Midbrain (tissue), 1 donor: ENCODE measurements at regions not wholly inside any gene's neighbourhood (a gene's known extent, or its start where the extent isn't known, plus 50 kb on each side); places are given as distances from the start of the nearest gene placed in this dataset.

ENCODE experiments used
- DNase-seq: peaks from one replicate; lab custom pipeline; 2025; lab: John Stamatoyannopoulos, UW

DNA sequence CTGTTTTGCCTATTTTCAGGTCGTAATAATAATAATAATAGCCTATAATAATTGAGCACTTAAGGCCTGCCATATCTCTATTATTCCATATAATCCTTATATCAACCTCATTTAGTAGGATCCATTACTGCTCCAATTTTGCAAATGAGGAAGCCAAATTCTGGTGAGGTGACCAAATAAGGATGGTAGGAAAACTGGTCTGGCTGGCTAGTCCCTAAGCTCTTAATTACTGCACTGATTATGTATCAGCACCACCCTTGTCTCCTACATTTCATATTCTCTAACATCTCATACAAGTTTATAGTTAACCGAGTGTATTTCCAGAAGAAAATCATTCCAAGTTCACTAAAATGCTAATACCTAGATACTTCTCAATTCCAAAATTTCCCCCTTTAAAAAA lies 166.5 kb upstream of the RGMB start:
- DNase-seq = no peak

GRCh38 chr5:98608052-98608451 lies 165.4 kb upstream of the RGMB start:
- no peak for DNase-seq

GRCh38 chr5:98614341-98614740 lies 159.1 kb upstream of the RGMB start:
- DNase-seq = no peak

GRCh38 chr5:98621821-98622220 lies 151.6 kb upstream of the RGMB start:
- no peak for DNase-seq

DNA sequence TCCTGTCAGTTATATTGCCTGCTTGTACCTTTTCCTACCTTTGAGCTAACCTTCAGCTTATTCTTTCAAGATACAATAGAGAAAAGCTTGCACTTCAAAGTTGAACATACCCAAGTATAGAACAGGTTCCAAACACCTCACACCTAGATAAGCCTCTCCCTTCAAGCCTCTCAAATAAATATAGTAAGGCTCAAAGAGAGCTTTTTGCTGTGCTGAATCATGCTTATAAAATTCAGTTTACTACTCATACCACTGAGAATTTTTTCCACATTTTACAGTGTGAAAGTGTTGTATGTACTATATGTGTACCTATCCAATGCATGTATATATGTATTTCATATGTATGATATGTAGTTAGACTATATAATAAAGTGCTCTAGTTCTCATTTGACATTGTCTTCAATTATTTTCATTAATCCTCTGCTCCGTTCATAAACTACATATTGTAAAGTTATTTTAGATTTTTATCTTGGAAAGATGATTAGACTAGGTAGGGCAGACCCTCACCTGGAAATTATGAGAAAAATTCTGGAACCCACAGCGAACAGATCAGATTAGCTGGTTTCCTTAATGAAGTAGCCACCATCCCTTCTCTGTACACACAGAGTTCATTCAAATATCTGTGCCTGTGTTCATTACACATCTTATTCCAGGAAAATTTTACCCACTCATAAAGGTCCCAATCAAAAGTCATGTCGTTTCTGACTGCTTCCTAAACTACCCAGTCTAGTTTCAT lies 149.2 kb upstream of the RGMB start:
- no peak for DNase-seq

DNA sequence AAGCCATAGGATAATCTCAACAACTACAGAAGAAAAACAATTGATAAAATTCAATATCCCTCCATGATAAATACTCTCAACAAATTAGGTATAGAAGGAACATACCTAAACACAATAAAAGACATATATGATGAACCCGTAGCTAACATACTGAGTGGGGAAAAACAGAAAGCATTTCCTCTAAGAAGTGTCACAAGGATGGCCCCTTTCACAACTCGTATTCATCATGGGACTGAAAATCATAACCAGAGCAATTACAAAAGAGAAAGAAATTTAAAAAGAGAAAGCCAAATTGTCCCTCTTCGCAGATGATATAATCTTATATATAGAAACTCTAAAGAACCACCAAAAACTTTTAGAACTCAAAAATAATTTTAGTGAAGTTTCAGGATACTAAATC lies 146.3 kb upstream of the RGMB start:
- no peak for DNase-seq

GRCh38 chr5:98630621-98631020 lies 142.8 kb upstream of the RGMB start:
- DNase-seq = no peak

- no peak for DNase-seq
These were observed 142.0 kb upstream of the RGMB start for GRCh38 chr5:98631311-98632054.

DNA sequence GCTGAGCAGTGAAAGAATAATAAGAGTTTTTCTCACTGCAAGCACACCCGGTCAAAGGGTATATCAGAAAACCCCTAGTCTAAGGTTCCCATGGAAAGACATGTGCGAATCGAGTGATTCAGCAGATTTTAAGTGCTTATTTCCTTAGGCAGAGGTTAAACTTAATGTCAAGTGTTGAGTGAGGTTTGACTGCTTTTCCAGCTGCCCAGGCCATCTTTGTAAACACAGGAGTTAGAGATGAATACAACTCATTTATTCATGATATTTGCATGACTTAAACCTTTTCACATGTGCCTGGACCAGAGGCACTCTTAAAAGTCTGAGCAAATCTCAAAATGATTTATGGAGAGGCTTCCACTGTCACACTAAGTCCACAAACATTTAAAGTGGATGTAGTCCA lies 137.8 kb upstream of the RGMB start:
- no peak for DNase-seq

GRCh38 chr5:98637116-98637515 lies 136.3 kb upstream of the RGMB start:
- no peak for DNase-seq

GRCh38 chr5:98637557-98637956 lies 135.9 kb upstream of the RGMB start:
- no peak for DNase-seq

DNA sequence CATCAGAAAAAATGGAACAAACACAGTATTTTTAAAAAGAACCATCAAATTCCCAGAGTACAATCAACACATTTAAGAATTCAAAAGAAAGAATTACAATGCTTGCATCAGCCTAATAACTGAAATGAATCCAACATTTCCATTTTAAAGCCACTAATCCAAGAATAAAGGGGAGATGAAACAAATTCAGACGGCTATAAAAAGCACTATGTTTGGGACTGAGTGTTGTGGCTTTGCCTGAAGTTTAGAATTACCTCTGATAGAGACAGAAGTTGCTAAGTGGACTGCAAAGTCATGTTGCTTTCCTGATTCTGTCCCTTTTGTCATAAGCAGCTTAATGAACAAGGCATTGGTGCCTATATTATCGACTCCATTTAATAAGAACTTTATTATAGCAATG lies 135.4 kb upstream of the RGMB start:
- no peak for DNase-seq

DNA sequence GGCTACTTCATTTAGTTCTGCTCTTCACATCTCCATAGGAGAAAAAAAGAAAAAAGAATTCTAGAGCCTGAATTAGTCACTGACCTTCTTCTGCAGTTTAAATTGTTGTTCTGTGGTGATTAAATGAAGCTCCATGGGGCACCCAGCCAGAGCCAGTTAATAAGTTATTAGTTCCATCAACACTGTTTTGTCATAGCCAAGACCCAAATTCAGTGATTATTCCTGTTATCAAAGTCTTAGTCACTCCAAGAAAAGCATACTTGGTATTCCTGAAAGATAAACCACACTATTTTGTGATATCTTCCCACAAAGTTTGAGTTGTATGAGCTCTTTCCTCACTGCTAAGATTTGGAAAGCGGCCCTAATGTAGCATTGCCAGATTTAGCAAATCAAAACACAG lies 134.8 kb upstream of the RGMB start:
- no peak for DNase-seq

- DNase-seq = no peak
These were observed 134.2 kb upstream of the RGMB start for GRCh38 chr5:98639274-98639673.

DNA sequence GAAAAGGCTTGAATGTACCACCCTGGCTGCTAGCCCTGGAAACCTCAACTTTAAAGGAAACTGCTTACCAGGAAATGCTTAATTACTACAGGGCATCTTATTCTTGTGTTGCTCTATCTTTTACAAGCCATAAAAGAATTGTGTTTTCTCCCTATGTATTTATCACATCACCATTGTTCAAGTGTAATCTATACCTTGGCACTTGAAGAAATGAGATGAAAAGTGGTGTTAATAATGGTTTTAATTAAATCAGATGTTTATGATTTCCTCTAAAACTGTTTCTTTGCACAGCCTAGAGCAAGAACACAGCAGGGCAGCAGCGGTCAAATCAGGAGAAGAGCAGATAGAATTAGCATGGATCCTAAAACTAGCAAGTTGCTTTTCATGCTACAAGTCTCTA lies 131.8 kb upstream of the RGMB start:
- DNase-seq = no peak

DNA sequence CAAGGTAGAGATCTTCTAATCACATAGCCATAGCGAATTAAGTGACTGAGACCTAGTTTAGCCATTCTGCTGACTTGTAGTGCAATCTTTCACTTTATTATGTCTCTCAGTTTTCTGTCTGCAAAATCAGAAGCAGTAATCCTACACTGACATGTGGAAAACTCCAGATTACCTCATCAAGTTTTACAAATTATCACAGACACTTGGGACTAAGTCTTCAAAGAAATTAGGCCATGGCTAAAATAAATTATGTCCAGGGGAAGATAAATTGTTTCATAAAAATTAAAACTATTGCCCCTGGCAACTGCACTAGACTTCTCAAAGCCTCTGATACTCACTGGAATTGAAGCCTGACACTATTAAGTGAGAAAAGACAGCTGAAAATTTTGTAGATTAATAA lies 129.9 kb upstream of the RGMB start:
- no peak for DNase-seq

GRCh38 chr5:98651715-98652114 lies 121.7 kb upstream of the RGMB start:
- no peak for DNase-seq

- no peak for DNase-seq
These were observed 117.2 kb upstream of the RGMB start for GRCh38 chr5:98656125-98656795.

DNA sequence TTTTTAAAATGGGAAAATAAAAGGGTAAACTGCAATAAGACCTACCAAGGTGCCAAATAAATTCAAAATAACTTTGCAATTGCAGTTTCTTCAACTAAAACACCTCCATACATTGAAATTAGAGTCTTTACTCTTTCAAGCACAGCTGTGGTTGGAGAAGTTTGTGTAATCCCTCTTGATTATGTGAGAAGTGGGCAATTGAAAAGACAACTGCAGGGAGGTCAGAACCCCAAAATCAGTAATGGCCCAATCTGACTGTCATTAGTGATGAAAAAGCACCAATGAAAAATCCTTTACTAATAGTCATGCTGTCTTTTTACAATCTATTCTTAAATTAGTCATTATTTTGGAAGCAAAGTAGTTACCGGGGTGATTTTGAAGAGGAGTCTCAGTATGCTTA lies 116.7 kb upstream of the RGMB start:
- DNase-seq = no peak

GRCh38 chr5:98657559-98657958 lies 115.9 kb upstream of the RGMB start:
- no peak for DNase-seq

DNA sequence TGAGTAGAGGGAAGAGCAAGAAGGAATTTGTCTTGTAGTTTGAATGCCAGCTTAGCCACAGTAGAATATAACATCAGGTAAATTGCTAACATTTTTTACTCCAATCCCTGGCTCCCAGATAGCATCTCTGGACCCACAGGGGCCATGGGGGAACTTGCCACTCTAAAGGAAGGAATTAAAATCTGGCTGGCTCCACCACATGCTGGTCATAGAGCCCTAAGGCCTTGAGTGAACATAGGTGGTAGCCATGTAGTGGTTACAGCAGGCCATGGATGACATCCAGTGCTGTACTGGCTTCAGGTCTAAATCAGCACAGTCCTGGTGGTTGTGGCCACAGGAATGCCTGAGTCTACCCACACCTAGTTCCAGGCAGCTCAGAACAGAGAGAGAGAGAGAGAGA lies 109.9 kb upstream of the RGMB start:
- DNase-seq = no peak

GRCh38 chr5:98664736-98665135 lies 108.7 kb upstream of the RGMB start:
- no peak for DNase-seq

GRCh38 chr5:98679963-98680362 lies 93.5 kb upstream of the RGMB start:
- DNase-seq = no peak
